Heart right ventricle (tissue), 16 donors: ENCODE measurements at regions not wholly inside any gene's neighbourhood (a gene's known extent, or its start where the extent isn't known, plus 50 kb on each side); places are given as distances from the start of the nearest gene placed in this dataset.
A peak's percentile ranks its signal among the peaks of the same experiment; 100 is the strongest.

Experiments
- ATAC-seq, 8 donors: fragments of 200-7000 bp; cut with Tn5 transposase; one replicate each; pipeline ENCODE4 v1.9.1; 2020; ENCODE audit warnings: mild to moderate bottlenecking in 8 of 8, moderate library complexity in 8 of 8, moderate number of reproducible peaks in 1 of 8
- DNase-seq, 2 donors: peaks; one replicate each; pipeline ENCODE4 v3.0.0-alpha.2; 2020
- H3K27ac ChIP-seq, 10 donors: fragments of 200-600 bp; sonication (generic) in 2 of 10; one replicate each; pipeline versions ENCODE4 v1.5.0 to v1.8.0; 2020 to 2022; ENCODE audit warnings: mild to moderate bottlenecking in 3 of 10
- H3K27me3 ChIP-seq, 7 donors: fragments of 200-600 bp; one replicate each; pipeline ENCODE4 v1.8.0; 2021 to 2022; ENCODE audit warnings: mild to moderate bottlenecking in 2 of 7
- H3K36me3 ChIP-seq, 9 donors: fragments of 200-600 bp; sonication (generic) in 1 of 9; one replicate each; pipeline versions ENCODE4 v1.5.0 to v1.8.0; 2020 to 2022; ENCODE audit warnings: mild to moderate bottlenecking in 2 of 9
- H3K4me1 ChIP-seq, 9 donors: fragments of 200-600 bp; sonication (generic) in 1 of 9; one replicate each; pipeline versions ENCODE4 v1.5.0 to v1.8.0; 2020 to 2022; ENCODE audit warnings: mild to moderate bottlenecking in 4 of 9
- H3K4me3 ChIP-seq, 10 donors: fragments of 200-600 bp; sonication (generic) in 2 of 10; one replicate each; pipeline versions ENCODE4 v1.5.0 to v1.8.0; 2020 to 2022; ENCODE audit warnings: mild to moderate bottlenecking in 7 of 10, moderate library complexity in 2 of 10
- H3K9me3 ChIP-seq, 11 donors: fragments of 200-600 bp in 10 of 11; sonication (generic) in 2 of 11; one replicate each; pipeline versions ENCODE4 v1.5.0 to v1.8.0; 2013 to 2022; ENCODE audit warnings: mild to moderate bottlenecking in 2 of 11, control low read depth in 1 of 11, moderate library complexity in 1 of 11
- CTCF ChIP-seq, 9 donors: fragments of 200-600 bp; sonication (generic) in 2 of 9; IDR thresholded peaks; one replicate each; pipeline versions ENCODE4 v1.5.0 to v1.8.0; 2021 to 2022; ENCODE audit warnings: antibody characterized with exemption in 9 of 9, mild to moderate bottlenecking in 5 of 9, moderate library complexity in 1 of 9
- WGBS, 2 donors: extraction: QIAGEN DNeasy Blood & Tissue Kit; methylation state at CpG; one replicate each; pipeline ENCODE4 v1.1.7; 2013; ENCODE audit warnings: inconsistent platforms in 1 of 2; 5-methylcytosine and 5-hydroxymethylcytosine counted together
- intact Hi-C, 10 donors: fragments of 100-400 bp; cut with DNase I; formaldehyde crosslinking; loops; one replicate each; pipeline versions ENCODE4 v1.11.1 to v1.14.2; 2022
- donor health status: Arrhythmogenic right ventricular cardiomyopathy.
- donor health status: ischemic (EF 13 %, LVEDD 7.1; RV severe dilation, severe dysfunction).
- donor health status: healthy with polysubstance abuse.
- donor health status: DM: no; HTN: yes; CAD: no.
- donor health status: DM: no; HTN: no; CAD: no.
- donor health status: ischemic (EF 25% LVEDD 6.9; RV normal size, moderate dysfunction).
- donor health status: ischemic (EF 25% LVEDD 5.7; RV mildly dilated, moderate dysfunction).
- donor health status: healthy.
- donor health status: DM: yes; HTN: yes; CAD: no.
- donor health status: Ischemic cardiomyopathy.
- donor health status: ischemic (EF 35%, LVEDD 5.7; RV mildly dilated, moderate dysfunction).
- donor health status: nonischemic (EF 11% LVEDD 7.7; RV severe dilation, severe dysfunction).
- donor health status: DM: yes; HTN: yes; CAD: no.
- donor health status: PGD.
- donor health status: ischemic (EF 29% LVEDD 5.4; RV normal size, mild dysfunction).
- donor health status: nonischemic (EF 23%, LVEDD 6.1; RV moderate dilation, normal function).

DNA sequence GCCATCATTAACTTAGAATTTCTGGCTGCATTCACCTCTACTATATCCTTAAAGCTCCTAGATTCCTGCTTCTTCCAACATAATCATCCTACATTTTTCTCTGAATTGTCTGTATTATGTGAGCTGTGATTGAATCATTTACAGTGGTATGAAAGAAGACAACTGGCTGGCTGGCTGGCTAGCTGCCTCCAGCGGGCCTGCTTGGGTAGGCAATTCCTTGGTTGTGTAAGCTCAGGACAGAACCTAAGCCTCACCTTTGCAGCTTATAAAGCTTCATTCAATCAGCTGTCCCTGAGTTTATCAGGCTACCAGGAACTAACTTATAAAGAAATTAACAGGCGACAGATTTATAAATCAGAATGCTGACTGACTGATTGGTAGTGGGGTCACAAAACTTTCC, 162.7 kb upstream of the NR3C1 start:
- WGBS, 2 donors: 98 to 100% methylated on average over 2 of the region's 2 CpGs
- Histone ChIP-seq H3K4me1 (peaks cover 0 to 37% (median 3%) of the 10 kb centered on the region in 9 donors), H3K36me3 (no peaks in the 10 kb centered on the region), H3K27ac (no peak overlapping the region), H3K4me3 (no peak overlapping the region), H3K27me3 (no peaks in the 10 kb centered on the region), H3K9me3 (no peaks in the 10 kb centered on the region)
- ATAC-seq: no peak
- intact Hi-C loops: no loop called here
- TF ChIP-seq CTCF (IDR thresholded peaks at IDR 0.05): no peak
- no peak for DNase-seq

DNA sequence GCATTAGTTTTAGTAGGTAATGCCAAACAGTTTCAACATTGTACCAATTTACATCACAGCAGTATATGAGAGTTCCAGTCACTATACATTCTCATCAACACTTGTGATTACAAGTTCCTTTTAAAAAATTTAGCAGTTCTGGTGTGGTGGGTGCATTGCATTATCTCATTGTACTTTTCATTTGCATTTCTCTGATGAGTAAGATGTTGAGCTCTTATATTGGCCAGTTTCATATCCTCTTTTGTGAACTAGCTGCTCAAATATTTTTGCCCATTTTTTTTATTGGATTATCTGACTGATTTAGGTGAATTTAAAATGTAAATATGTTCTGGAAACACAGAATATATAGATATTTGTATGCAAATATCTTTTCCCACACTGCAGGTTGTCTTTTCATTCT, 160.9 kb upstream of the NR3C1 start:
- no peaks in the 10 kb centered on the region for H3K27me3 ChIP-seq
- peaks cover 0 to 30% (median 5%) of the 10 kb centered on the region in 9 donors for H3K4me1 ChIP-seq
- no peak for ATAC-seq
- intact Hi-C loops: no loop called here
- no peak overlapping the region for H3K4me3 ChIP-seq
- TF ChIP-seq CTCF (IDR thresholded peaks at IDR 0.05): no peak
- H3K27ac ChIP-seq: no peak overlapping the region
- H3K9me3 ChIP-seq: no peaks in the 10 kb centered on the region
- H3K36me3 ChIP-seq: no peaks in the 10 kb centered on the region
- DNase-seq: no peak

- DNase-seq (peak in 1 of 2 donors; percentile 57), ATAC-seq (peak; percentile 85 to 97 (median 90))
- Histone ChIP-seq H3K4me3 (no peak overlapping the region), H3K27me3 (no peaks in the 10 kb centered on the region), H3K4me1 (peaks cover 0 to 32% (median 5%) of the 10 kb centered on the region in 9 donors), H3K27ac (peak overlapping the region in 5 of 10 donors; percentile 22 to 69 (median 59)), H3K9me3 (no peaks in the 10 kb centered on the region), H3K36me3 (no peaks in the 10 kb centered on the region)
- no peak for TF ChIP-seq CTCF (IDR thresholded peaks at IDR 0.05)
- intact Hi-C loops: no loop called here
- 42 to 51% methylated on average over 4 of the region's 4 CpGs for WGBS, 2 donors
Observed at GRCh38 chr5:143562935-143563334, 159.4 kb upstream of the NR3C1 start.

DNA sequence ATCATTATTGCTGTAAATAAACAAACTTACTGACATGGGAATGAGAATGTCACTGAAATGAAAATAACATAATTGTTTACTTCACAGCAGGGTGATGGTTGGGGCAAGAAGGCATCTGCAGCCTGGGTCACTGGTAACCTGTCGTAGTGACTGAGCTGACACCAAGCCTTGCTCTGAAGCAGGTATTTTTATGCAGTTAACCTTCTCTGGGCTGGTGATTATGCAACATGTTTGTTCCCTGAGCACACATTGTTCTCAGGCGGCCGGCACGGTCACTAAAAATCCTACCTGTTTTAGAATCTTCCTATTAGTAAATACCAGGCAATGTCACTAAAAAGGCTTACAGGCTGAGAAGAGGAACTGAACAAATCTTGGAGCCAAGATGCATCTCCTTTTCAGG, 157.7 kb upstream of the NR3C1 start:
- 73 to 75% methylated on average over 4 of the region's 4 CpGs for WGBS, 2 donors
- Histone ChIP-seq H3K9me3 (no peaks in the 10 kb centered on the region), H3K27me3 (no peaks in the 10 kb centered on the region), H3K36me3 (no peaks in the 10 kb centered on the region), H3K4me1 (peaks cover 0 to 36% (median 14%) of the 10 kb centered on the region in 9 donors), H3K27ac (no peak overlapping the region), H3K4me3 (no peak overlapping the region)
- no peak for DNase-seq
- peak in 1 of 8 donors; percentile 62 for ATAC-seq
- TF ChIP-seq CTCF (IDR thresholded peaks at IDR 0.05): no peak
- intact Hi-C loops: no loop called here
